Spinal cord (tissue), 9 donors: ENCODE measurements at regions not wholly inside any gene's neighbourhood (a gene's known extent, or its start where the extent isn't known, plus 50 kb on each side); places are given as distances from the start of the nearest gene placed in this dataset.
"Not testable (repeated sequence)": the region's sequence is repeated elsewhere in the genome, so short reads cannot be mapped to it uniquely, and the experiment has no call there.

Experiments
- DNase-seq, 6 donors: peaks; one replicate each; pipeline versions ENCODE4 v3.0.0 to v3.0.0-alpha.2; 2013 to 2015; ENCODE audit warnings: low spot score in 6 of 6, low read depth in 4 of 6
- H3K27ac ChIP-seq: one replicate; pipeline ENCODE4 v1.5.1; 2013; ENCODE audit warnings: low read depth, low read length, control low read depth
- H3K27me3 ChIP-seq: one replicate; pipeline ENCODE4 v1.6.1; 2013; ENCODE audit warnings: low read length; ENCODE audit not compliant: control insufficient read depth, insufficient read depth
- H3K36me3 ChIP-seq: one replicate; pipeline ENCODE4 v1.6.1; 2013; ENCODE audit warnings: low read length; ENCODE audit not compliant: control insufficient read depth, insufficient read depth
- H3K4me1 ChIP-seq: one replicate; pipeline ENCODE4 v1.6.1; 2013; ENCODE audit warnings: low read length; ENCODE audit not compliant: control insufficient read depth, insufficient read depth
- H3K4me3 ChIP-seq: one replicate; pipeline ENCODE4 v1.5.1; 2013; ENCODE audit warnings: low read depth, low read length, control low read depth
- H3K9me3 ChIP-seq: one replicate; pipeline ENCODE4 v1.6.1; 2013; ENCODE audit warnings: low read length; ENCODE audit not compliant: control insufficient read depth, insufficient read depth
- WGBS: methylation state at CpG from one replicate; pipeline ENCODE4 v1.1.5; 2013; ENCODE audit warnings: missing lambda C conversion rate; ENCODE audit not compliant: insufficient coverage; 5-methylcytosine and 5-hydroxymethylcytosine counted together
- donor health status: healthy.

DNA sequence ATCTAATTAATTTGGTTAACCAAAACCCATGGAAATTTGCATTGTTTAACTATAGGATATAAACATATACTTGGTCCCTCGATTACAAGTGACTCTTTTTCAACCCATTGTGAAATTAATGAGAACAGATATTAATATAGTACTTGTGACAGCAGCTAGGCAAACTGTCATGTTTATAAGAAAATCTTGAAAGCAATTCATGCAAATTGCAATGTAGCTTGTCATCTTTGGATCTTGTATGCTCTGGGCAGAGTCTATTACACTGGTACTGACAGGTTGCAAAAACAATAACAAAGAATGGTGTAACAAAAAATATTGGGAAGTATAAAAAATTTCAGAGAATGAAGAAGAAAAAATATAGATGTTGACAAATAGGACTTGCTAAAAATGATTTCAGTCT is 941.0 kb downstream of the DNAH5 start:
- no peak overlapping the region for H3K27ac ChIP-seq
- H3K27me3 ChIP-seq, result no peaks in the 10 kb centered on the region
- H3K36me3 ChIP-seq, result no peaks in the 10 kb centered on the region
- peak in 1 of 6 donors; percentile 4 for DNase-seq
- no peaks in the 10 kb centered on the region for H3K4me1 ChIP-seq
- no peak overlapping the region for H3K4me3 ChIP-seq
- no peaks in the 10 kb centered on the region for H3K9me3 ChIP-seq
- WGBS, result no CpG with 5 or more reads among the region's 1 CpG

GRCh38 chr5:12999667-13000066 is 944.8 kb downstream of the DNAH5 start:
- Histone ChIP-seq H3K4me1 (no peaks in the 10 kb centered on the region), H3K27ac (no peak overlapping the region), H3K36me3 (no peaks in the 10 kb centered on the region), H3K9me3 (no peaks in the 10 kb centered on the region), H3K4me3 (no peak overlapping the region), H3K27me3 (no peaks in the 10 kb centered on the region)
- no peak for DNase-seq
- WGBS, result 91% methylated on average over 5 of the region's 5 CpGs

- no peaks in the 10 kb centered on the region for H3K27me3 ChIP-seq
- H3K4me3 ChIP-seq, result no peak overlapping the region
- DNase-seq, result no peak
- WGBS, result 100% methylated on average over 1 of the region's 4 CpGs
- no peaks in the 10 kb centered on the region for H3K36me3 ChIP-seq
- no peaks in the 10 kb centered on the region for H3K9me3 ChIP-seq
- H3K27ac ChIP-seq, result no peak overlapping the region
- H3K4me1 ChIP-seq, result no peaks in the 10 kb centered on the region
Observed at GRCh38 chr5:12985142-12985541, 959.3 kb downstream of the DNAH5 start.

GRCh38 chr5:12974856-12975255 is 969.6 kb downstream of the DNAH5 start:
- Histone ChIP-seq H3K4me3 (no peak overlapping the region), H3K9me3 (no peaks in the 10 kb centered on the region), H3K36me3 (no peaks in the 10 kb centered on the region), H3K27me3 (no peaks in the 10 kb centered on the region), H3K27ac (no peak overlapping the region), H3K4me1 (no peaks in the 10 kb centered on the region)
- peak in 1 of 6 donors; percentile 6 for DNase-seq
- WGBS, result no CpG with 5 or more reads among the region's 3 CpGs

DNA sequence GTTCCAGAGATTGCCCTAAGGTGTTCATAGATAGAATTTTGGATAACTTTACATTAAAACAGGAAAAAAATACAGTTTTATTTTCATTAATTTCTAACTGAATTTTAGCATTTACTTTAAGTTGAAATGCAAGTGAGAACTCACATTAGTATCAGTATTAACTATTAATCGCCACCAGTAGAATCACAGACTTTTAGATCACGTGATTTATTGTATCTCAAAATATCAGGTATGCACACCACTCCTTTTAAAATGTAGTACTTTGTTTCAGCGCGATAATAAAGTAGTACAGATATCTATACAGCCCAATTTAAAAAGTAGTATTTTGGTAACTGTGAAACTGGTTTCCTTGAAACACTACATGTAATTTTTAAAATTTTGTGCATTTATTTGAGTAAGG is 978.7 kb downstream of the DNAH5 start:
- DNase-seq, result no peak
- no peak overlapping the region for H3K27ac ChIP-seq
- H3K9me3 ChIP-seq, result no peaks in the 10 kb centered on the region
- no peaks in the 10 kb centered on the region for H3K36me3 ChIP-seq
- no peaks in the 10 kb centered on the region for H3K27me3 ChIP-seq
- no peak overlapping the region for H3K4me3 ChIP-seq
- no CpG with 5 or more reads among the region's 4 CpGs for WGBS
- H3K4me1 ChIP-seq, result no peaks in the 10 kb centered on the region

DNA sequence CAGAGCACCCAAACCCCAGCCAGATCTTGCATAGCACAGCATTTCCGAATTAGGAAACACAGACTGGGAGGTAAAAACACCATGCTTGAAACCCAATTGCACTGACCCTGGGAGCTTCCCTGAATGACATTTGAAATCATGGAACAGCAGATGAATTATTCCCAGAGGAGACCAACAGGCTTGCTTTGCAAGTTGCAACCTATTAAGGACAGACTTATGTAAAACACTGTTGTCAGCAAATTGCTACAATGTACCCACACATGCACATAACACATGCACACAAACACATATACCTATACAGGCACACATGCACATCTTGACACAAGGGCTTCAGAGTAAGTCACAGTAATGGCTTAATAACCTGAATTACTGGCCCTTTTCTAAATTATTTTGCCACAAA is 984.8 kb downstream of the DNAH5 start:
- Histone ChIP-seq H3K9me3 (no peaks in the 10 kb centered on the region), H3K4me1 (no peaks in the 10 kb centered on the region), H3K36me3 (no peaks in the 10 kb centered on the region), H3K27me3 (no peaks in the 10 kb centered on the region), H3K27ac (no peak overlapping the region), H3K4me3 (no peak overlapping the region)
- 83% methylated on average over 1 of the region's 1 CpG for WGBS
- DNase-seq, result peak in 1 of 6 donors; percentile 5

DNA sequence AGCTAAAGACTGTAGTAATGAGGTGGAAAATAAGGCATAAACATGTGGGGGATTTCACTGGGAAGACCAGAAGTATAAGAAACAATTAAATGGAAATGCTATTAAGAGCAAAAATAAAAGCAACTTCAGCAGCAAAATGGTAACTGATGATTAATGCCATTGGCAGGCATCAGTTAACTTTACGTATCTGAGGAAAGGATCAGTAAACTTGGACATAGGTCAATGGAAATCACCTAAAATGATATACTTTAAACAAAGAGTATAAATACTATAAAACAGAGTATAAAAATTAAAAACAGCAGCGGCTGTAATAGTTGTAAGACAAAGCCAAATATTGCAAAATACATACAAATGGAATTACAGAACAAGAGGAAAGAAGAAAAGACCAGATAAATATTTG is 992.1 kb downstream of the DNAH5 start:
- H3K36me3 ChIP-seq, result no peaks in the 10 kb centered on the region
- DNase-seq, result no peak
- H3K4me1 ChIP-seq, result peaks cover under 1% of the 10 kb centered on the region
- WGBS, result no CpG with 5 or more reads among the region's 2 CpGs
- no peaks in the 10 kb centered on the region for H3K27me3 ChIP-seq
- H3K4me3 ChIP-seq, result no peak overlapping the region
- H3K9me3 ChIP-seq, result no peaks in the 10 kb centered on the region
- H3K27ac ChIP-seq, result no peak overlapping the region

GRCh38 chr5:12951846-12952245 is 992.6 kb downstream of the DNAH5 start:
- no peak for DNase-seq
- Histone ChIP-seq H3K4me1 (peaks cover 3% of the 10 kb centered on the region), H3K27ac (no peak overlapping the region), H3K4me3 (no peak overlapping the region), H3K27me3 (no peaks in the 10 kb centered on the region), H3K36me3 (no peaks in the 10 kb centered on the region), H3K9me3 (no peaks in the 10 kb centered on the region)
- WGBS, result 100% methylated on average over 2 of the region's 3 CpGs

DNA sequence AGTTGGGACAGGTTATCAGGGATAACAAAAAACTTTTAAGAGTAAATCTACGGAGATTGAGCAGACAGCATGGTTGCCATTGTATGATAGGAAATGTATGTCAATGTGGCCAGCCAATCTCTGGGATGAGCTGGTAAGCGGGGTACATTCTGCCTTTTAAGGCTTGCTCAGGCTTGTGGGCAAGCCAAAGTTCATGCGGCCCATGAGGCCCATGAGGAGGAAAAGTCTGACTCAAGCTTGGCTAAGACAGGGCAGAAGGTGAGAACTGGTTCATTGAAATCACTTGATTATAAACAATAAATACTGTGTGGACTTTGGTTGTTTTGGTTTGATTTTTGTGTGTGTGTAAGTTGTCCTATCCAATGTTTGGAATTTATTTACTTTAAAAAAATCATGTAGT is 997.1 kb downstream of the DNAH5 start:
- Histone ChIP-seq H3K9me3 (no peaks in the 10 kb centered on the region), H3K36me3 (no peaks in the 10 kb centered on the region), H3K4me1 (peaks cover 3% of the 10 kb centered on the region), H3K4me3 (no peak overlapping the region), H3K27me3 (no peaks in the 10 kb centered on the region), H3K27ac (no peak overlapping the region)
- DNase-seq, result no peak
- 95% methylated on average over 2 of the region's 3 CpGs for WGBS

DNA sequence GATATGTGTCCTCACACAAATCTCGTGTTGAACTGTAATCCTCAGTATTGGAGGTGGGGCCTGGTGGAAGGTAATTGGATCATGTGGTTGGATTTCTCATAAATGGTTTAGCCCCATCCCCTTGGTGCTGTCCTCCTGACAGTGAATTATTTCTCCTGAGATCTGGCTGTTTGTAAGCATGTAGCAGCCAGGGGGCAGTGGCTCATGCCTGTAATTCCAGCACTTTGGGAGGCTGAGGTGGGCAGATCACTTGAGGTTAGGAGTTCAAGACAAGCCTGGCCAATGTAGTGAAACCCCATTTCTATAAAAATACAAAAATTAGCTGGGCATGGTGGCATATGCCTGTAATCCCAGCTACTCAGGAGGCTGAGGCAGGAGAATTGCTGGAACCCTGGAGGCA is 999.0 kb downstream of the DNAH5 start:
- H3K27me3 ChIP-seq, H3K4me1 ChIP-seq: not testable (repeated sequence)

More for the DNA sequence above, 999.0 kb downstream of the DNAH5 start:
- H3K4me3 ChIP-seq, H3K27ac ChIP-seq, H3K9me3 ChIP-seq, H3K36me3 ChIP-seq, DNase-seq: not testable (repeated sequence)
- no CpG with 5 or more reads among the region's 1 CpG for WGBS
